GM12878 (cell line): ENCODE measurements at regions not wholly inside any gene's neighbourhood (a gene's known extent, or its start where the extent isn't known, plus 50 kb on each side); places are given as distances from the start of the nearest gene placed in this dataset.

Experiments
- CTCF ChIP-seq, 3 experiments: IDR thresholded peaks in 2 of 3; conservative IDR thresholded peaks in 1 of 3; 2 replicates each; pipeline ENCODE4 v1.5.1; 2011; ENCODE audit warnings: low read depth in 3 of 3, low read length in 3 of 3, mild to moderate bottlenecking in 3 of 3, control low read depth in 2 of 3, moderate library complexity in 2 of 3, inconsistent platforms in 1 of 3, mixed read lengths in 1 of 3; ENCODE audit not compliant: control insufficient read depth in 2 of 3, insufficient read depth in 1 of 3; ENCODE audit errors: extremely low read depth in 1 of 3
- MTA3 ChIP-seq: IDR thresholded peaks from 2 replicates; pipeline ENCODE4 v1.6.1; 2012; ENCODE audit warnings: low read length, inconsistent platforms, borderline replicate concordance
- POLR2A ChIP-seq: IDR thresholded peaks from 2 replicates; pipeline ENCODE4 v1.6.1; 2011; ENCODE audit warnings: low read depth, mild to moderate bottlenecking, low read length
- RFX5 ChIP-seq: IDR thresholded peaks from 2 replicates; pipeline ENCODE4 v1.6.1; 2011; ENCODE audit warnings: low read depth, low read length, improper control_type of control experiment
- TARDBP ChIP-seq: IDR thresholded peaks from 2 replicates; pipeline ENCODE4 v1.6.1; 2016; ENCODE audit warnings: borderline replicate concordance
- TCF7 ChIP-seq: IDR thresholded peaks from 2 replicates; pipeline ENCODE4 v1.6.1; 2014; ENCODE audit warnings: antibody characterized with exemption, borderline replicate concordance

GRCh38 chr5:66252849-66253248 is 108.7 kb downstream of the SREK1 start:
- TF ChIP-seq MTA3 = no peak
- TF ChIP-seq TCF7 = no peak
- TF ChIP-seq TARDBP = no peak
- no peak for TF ChIP-seq POLR2A
- TF ChIP-seq RFX5 = no peak
- TF ChIP-seq CTCF (IDR thresholded peaks at IDR 0.05 in 2 of 3, conservative IDR thresholded peaks at IDR 0.05 in 1 of 3; ENCODE audit: control insufficient read depth in 2 of 3, extremely low read depth in 1 of 3, insufficient read depth in 1 of 3, low read depth in 3 of 3, low read length in 3 of 3) = no peak
